ENCODE measurements at regions not wholly inside any gene's neighbourhood (a gene's known extent, or its start where the extent isn't known, plus 50 kb on each side); places are given as distances from the start of the nearest gene placed in this dataset.

GRCh38 chr10:28393956-28394568, 91.2 kb upstream of the MPP7 start:
- TF ChIP-seq, protein P1, sequence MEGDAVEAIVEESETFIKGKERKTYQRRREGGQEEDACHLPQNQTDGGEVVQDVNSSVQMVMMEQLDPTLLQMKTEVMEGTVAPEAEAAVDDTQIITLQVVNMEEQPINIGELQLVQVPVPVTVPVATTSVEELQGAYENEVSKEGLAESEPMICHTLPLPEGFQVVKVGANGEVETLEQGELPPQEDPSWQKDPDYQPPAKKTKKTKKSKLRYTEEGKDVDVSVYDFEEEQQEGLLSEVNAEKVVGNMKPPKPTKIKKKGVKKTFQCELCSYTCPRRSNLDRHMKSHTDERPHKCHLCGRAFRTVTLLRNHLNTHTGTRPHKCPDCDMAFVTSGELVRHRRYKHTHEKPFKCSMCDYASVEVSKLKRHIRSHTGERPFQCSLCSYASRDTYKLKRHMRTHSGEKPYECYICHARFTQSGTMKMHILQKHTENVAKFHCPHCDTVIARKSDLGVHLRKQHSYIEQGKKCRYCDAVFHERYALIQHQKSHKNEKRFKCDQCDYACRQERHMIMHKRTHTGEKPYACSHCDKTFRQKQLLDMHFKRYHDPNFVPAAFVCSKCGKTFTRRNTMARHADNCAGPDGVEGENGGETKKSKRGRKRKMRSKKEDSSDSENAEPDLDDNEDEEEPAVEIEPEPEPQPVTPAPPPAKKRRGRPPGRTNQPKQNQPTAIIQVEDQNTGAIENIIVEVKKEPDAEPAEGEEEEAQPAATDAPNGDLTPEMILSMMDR (IDR thresholded peaks at IDR 0.05), result peak; percentile 58 to 77 (median 62)
- TF ChIP-seq POLR2A (IDR thresholded peaks at IDR 0.05), result no peak

Measured in uterus (tissue), 2 donors.